Common myeloid progenitor, CD34-positive (primary cell): ENCODE measurements at regions not wholly inside any gene's neighbourhood (a gene's known extent, or its start where the extent isn't known, plus 50 kb on each side); places are given as distances from the start of the nearest gene placed in this dataset.

ENCODE experiments used
- CTCF ChIA-PET: fragments of 350-600 bp; sonication (Branson Sonifier 250); formaldehyde crosslinking; loops from one replicate; lab custom pipeline; 2021; ENCODE audit warnings: antibody characterized with exemption; lab: Charles Lee
- POLR2A ChIA-PET: fragments of 350-600 bp; sonication (Branson Sonifier 250); formaldehyde crosslinking; loops from one replicate; lab custom pipeline; 2021; ENCODE audit warnings: antibody characterized with exemption; lab: Charles Lee
- DNase-seq, 3 donors: peaks; one replicate each; pipeline versions ENCODE4 v3.0.0 to v3.0.0-alpha.2; 2013
- H3K27ac ChIP-seq, 2 experiments: 1 replicate in 1 of 2; 2 replicates in 1 of 2; pipeline ENCODE4 v1.7.0; 2013; ENCODE audit warnings: inconsistent platforms in 2 of 2, low read length in 2 of 2, mild to moderate bottlenecking in 2 of 2, low read depth in 1 of 2, moderate library complexity in 1 of 2; ENCODE audit not compliant: severe bottlenecking in 2 of 2, insufficient read depth in 1 of 2, poor library complexity in 1 of 2
- H3K27me3 ChIP-seq, 5 experiments: replicated peaks in 2 of 5; 1 replicate in 3 of 5; 2 replicates in 2 of 5; pipeline versions ENCODE4 v1.6.1 to v1.7.0; 2013; ENCODE audit warnings: low read length in 4 of 5, mild to moderate bottlenecking in 2 of 5, moderate library complexity in 2 of 5, inconsistent platforms in 1 of 5; ENCODE audit not compliant: insufficient read depth in 5 of 5, control insufficient read depth in 4 of 5
- H3K36me3 ChIP-seq, 4 experiments: 1 replicate in 2 of 4; 2 replicates in 2 of 4; pipeline versions ENCODE4 v1.6.1 to v1.7.0; 2013; ENCODE audit warnings: low read length in 3 of 4, control low read depth in 1 of 4, mild to moderate bottlenecking in 1 of 4; ENCODE audit not compliant: control insufficient read depth in 4 of 4, insufficient read depth in 4 of 4
- H3K4me1 ChIP-seq, 4 experiments: 1 replicate in 3 of 4; 2 replicates in 1 of 4; pipeline versions ENCODE4 v1.6.1 to v1.7.1; 2013; ENCODE audit warnings: low read length in 3 of 4, mild to moderate bottlenecking in 3 of 4, control low read depth in 1 of 4, inconsistent platforms in 1 of 4, moderate library complexity in 1 of 4; ENCODE audit not compliant: control insufficient read depth in 4 of 4, insufficient read depth in 4 of 4; ENCODE audit errors: control extremely low read depth in 1 of 4
- H3K4me3 ChIP-seq, 7 experiments: 1 replicate in 4 of 7; 2 replicates in 3 of 7; pipeline versions ENCODE4 v1.5.1 to v1.7.0; 2013; ENCODE audit warnings: mild to moderate bottlenecking in 7 of 7, low read length in 6 of 7, moderate library complexity in 6 of 7, inconsistent platforms in 2 of 7, low read depth in 2 of 7, control low read depth in 1 of 7; ENCODE audit not compliant: insufficient read depth in 4 of 7, control insufficient read depth in 1 of 7; ENCODE audit errors: extremely low read depth in 1 of 7
- H3K9me3 ChIP-seq, 5 experiments: 1 replicate in 4 of 5; 2 replicates in 1 of 5; pipeline versions ENCODE4 v1.6.1 to v1.7.1; 2013; ENCODE audit warnings: low read length in 4 of 5, mild to moderate bottlenecking in 2 of 5, inconsistent platforms in 1 of 5, low read depth in 1 of 5, moderate library complexity in 1 of 5; ENCODE audit not compliant: control insufficient read depth in 4 of 5, insufficient read depth in 2 of 5; ENCODE audit errors: control extremely low read depth in 1 of 5
- WGBS: methylation state at CpG from one replicate; pipeline ENCODE4 v1.1.5; 2013; ENCODE audit not compliant: insufficient coverage; 5-methylcytosine and 5-hydroxymethylcytosine counted together

GRCh38 chr11:116543911-116544475, 228.8 kb downstream of the BUD13 start:
- 100% methylated on average over 2 of the region's 4 CpGs for WGBS
- Histone ChIP-seq H3K36me3 (no peaks in the 10 kb centered on the region), H3K27me3 (peaks cover 0 to 12% (median 3%) of the 10 kb centered on the region in 5 experiments), H3K4me1 (no peaks in the 10 kb centered on the region), H3K4me3 (no peak overlapping the region), H3K9me3 (peaks cover 0 to 11% (median 0%) of the 10 kb centered on the region in 5 experiments), H3K27ac (no peak overlapping the region)
- CTCF ChIA-PET = no interaction called here
- DNase-seq = no peak
- POLR2A ChIA-PET = no interaction called here

DNA sequence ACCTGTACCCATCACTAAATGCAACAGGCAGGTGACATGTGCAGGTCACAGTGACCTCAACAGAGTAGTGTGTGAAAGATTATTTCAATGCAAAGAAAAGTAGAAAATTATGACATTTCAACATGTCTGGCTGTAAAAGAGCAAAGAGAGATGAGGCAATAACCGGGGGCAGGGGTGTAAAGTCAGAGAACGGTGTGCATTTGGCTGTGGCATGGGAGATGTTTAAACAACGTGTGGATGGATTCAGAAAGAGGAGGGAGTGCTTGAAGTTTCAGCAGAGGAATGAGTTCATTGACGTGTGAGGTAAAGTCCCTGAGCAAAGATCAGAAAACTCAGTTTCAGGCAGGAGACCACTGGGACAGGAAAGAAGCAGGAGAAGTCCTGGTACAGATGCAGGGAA, 229.7 kb downstream of the BUD13 start:
- Histone ChIP-seq H3K4me3 (no peak overlapping the region), H3K36me3 (no peaks in the 10 kb centered on the region), H3K27me3 (peaks cover 0 to 19% (median 5%) of the 10 kb centered on the region in 5 experiments), H3K27ac (no peak overlapping the region), H3K4me1 (no peaks in the 10 kb centered on the region), H3K9me3 (peaks cover 0 to 10% (median 0%) of the 10 kb centered on the region in 5 experiments)
- CTCF ChIA-PET = no interaction called here
- no peak for DNase-seq
- WGBS = 73% methylated on average over 4 of the region's 4 CpGs
- POLR2A ChIA-PET = no interaction called here

DNA sequence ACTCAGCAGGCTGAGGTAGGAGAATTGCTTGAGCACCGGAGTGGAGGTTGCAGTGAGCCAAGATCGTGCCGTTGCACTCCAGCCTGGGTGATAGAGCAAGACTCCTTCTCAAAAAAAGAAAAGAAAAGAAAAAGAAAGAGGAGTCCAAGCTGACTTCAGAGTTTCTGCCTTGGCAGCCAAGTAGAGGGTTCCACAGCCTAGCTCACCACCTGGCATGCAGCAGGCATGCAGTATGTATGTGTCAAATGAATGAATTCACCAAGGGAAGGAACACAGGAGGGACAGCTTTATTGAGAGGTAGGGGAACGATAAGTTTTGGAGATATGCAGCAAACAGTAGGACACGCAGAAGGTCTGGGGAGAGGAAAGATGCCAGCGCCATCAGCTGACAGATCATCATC, 230.4 kb downstream of the BUD13 start:
- Histone ChIP-seq H3K4me1 (peaks cover 0 to 2% (median 0%) of the 10 kb centered on the region in 4 experiments), H3K27me3 (peaks cover 0 to 26% (median 5%) of the 10 kb centered on the region in 5 experiments), H3K9me3 (peaks cover 0 to 10% (median 0%) of the 10 kb centered on the region in 5 experiments), H3K27ac (no peak overlapping the region), H3K36me3 (no peaks in the 10 kb centered on the region), H3K4me3 (no peak overlapping the region)
- WGBS = 100% methylated on average over 3 of the region's 6 CpGs
- ChIA-PET CTCF (no interaction called here), POLR2A (no interaction called here)
- no peak for DNase-seq

DNA sequence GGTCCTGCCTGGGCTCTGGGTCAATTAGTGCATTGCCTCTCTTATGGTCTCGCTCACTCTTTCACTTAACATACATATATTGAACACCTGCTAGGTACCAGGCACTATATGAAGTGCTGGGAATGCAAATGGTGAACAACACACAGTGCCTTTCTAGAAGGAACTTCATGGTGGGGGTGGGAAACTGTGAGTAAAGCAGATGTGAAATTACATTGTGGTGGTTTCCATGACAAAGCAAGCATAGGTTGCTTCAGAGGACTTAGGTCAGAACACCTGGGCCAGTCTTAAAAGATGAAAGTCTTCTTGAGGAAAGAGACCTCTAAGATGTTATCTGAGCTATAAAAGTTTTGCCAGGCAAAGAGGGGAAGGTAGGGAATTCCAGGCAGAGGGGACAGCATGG, 231.3 kb downstream of the BUD13 start:
- Histone ChIP-seq H3K4me3 (no peak overlapping the region), H3K9me3 (peaks cover 0 to 10% (median 0%) of the 10 kb centered on the region in 5 experiments), H3K4me1 (peaks cover 0 to 2% (median 0%) of the 10 kb centered on the region in 4 experiments), H3K27me3 (peaks cover 0 to 34% (median 7%) of the 10 kb centered on the region in 5 experiments), H3K27ac (no peak overlapping the region), H3K36me3 (no peaks in the 10 kb centered on the region)
- no CpG with 5 or more reads among the region's 1 CpG for WGBS
- POLR2A ChIA-PET = no interaction called here
- DNase-seq = no peak
- CTCF ChIA-PET = no interaction called here

DNA sequence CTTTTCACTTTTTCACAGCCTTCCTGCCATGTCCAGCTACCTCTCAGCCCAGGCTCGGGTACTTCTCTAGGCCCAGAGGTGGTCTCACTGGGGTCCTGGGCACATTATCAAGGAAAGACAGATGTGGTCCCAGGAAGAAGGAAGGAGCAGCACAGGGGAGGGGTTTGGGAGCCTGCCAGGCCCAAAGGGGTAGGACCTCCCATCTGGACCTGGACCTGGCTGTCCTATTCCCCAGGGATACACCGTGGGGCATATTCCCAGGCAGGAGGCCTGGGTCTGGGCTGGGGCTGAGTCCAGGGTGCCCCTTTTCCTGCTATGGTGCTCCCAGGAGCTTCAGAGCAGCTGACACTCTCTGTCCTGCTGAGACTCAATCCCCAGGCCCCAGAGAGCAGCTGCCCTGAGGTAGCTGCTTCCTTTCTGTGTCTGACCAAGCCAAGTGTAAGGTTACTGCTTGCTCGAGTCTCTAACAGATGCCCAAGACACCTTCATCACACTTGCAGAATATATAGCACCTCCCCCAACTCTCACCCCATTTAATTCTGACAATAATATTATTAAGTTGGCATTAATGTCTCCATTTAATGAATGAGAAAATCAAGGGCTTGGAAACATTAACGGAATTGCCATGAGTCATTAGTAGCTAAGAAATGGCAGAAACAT, 232.0 kb downstream of the BUD13 start:
- ChIA-PET POLR2A (no interaction called here), CTCF (no interaction called here)
- WGBS = 76% methylated on average over 3 of the region's 4 CpGs
- H3K27me3 ChIP-seq = peaks cover 0 to 41% (median 7%) of the 10 kb centered on the region in 5 experiments
- H3K36me3 ChIP-seq = no peaks in the 10 kb centered on the region
- H3K4me3 ChIP-seq = no peak overlapping the region
- peaks cover 0 to 10% (median 0%) of the 10 kb centered on the region in 5 experiments for H3K9me3 ChIP-seq
- H3K4me1 ChIP-seq = peaks cover 0 to 2% (median 0%) of the 10 kb centered on the region in 4 experiments
- DNase-seq = no peak
- H3K27ac ChIP-seq = no peak overlapping the region

DNA sequence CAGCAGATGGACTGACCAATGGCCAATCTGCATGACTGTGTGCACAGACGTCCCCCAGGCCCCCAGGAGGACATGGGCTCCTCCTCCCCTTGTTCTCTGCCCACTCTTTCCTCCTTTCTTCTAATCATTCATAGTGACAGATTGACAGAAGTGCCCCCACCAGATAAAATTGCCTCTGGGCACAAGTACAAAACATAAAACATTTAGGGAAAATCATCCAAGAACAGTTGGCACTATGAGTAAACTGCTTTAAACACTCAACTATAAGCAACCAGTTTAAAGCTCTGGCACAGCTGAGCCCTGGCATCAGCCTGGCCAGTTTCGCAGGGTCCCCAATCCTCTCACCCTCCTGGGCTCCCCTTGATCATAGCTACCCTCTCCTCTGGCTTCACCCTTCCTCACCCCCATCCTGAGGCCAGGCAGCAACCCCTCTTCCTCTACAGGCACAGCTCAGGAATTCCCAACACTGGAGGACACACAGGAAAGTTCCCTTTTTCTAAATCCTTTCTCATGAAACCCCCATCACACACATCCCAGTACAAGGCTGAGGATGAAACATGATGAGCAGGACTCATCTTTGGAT, 232.9 kb downstream of the BUD13 start:
- H3K9me3 ChIP-seq = peaks cover 0 to 10% (median 0%) of the 10 kb centered on the region in 5 experiments
- no peak overlapping the region for H3K4me3 ChIP-seq
- POLR2A ChIA-PET = no interaction called here
- no peak overlapping the region for H3K27ac ChIP-seq
- 73% methylated on average over 2 of the region's 2 CpGs for WGBS
- CTCF ChIA-PET = no interaction called here
- no peak for DNase-seq
- no peaks in the 10 kb centered on the region for H3K36me3 ChIP-seq
- peaks cover 0 to 50% (median 7%) of the 10 kb centered on the region in 5 experiments for H3K27me3 ChIP-seq
- H3K4me1 ChIP-seq = peaks cover 0 to 2% (median 0%) of the 10 kb centered on the region in 4 experiments

GRCh38 chr11:116539211-116539610, 233.6 kb downstream of the BUD13 start:
- DNase-seq = no peak
- CTCF ChIA-PET = no interaction called here
- POLR2A ChIA-PET = no interaction called here
- no peak overlapping the region for H3K27ac ChIP-seq
- H3K4me1 ChIP-seq = peaks cover 0 to 2% (median 0%) of the 10 kb centered on the region in 4 experiments
- H3K36me3 ChIP-seq = no peaks in the 10 kb centered on the region
- no peak overlapping the region for H3K4me3 ChIP-seq
- H3K27me3 ChIP-seq = peaks cover 2 to 57% (median 13%) of the 10 kb centered on the region in 5 experiments
- peaks cover 0 to 10% (median 0%) of the 10 kb centered on the region in 5 experiments for H3K9me3 ChIP-seq
- WGBS = 96% methylated on average over 4 of the region's 4 CpGs
